CD4-positive, alpha-beta T cell (primary cell): ENCODE measurements at regions not wholly inside any gene's neighbourhood (a gene's known extent, or its start where the extent isn't known, plus 50 kb on each side); places are given as distances from the start of the nearest gene placed in this dataset.

ENCODE experiments used
- ATAC-seq: fragments of 200-7000 bp; cut with Tn5 transposase; one replicate; pipeline ENCODE4 v1.10.0; 2022; ENCODE audit warnings: mild to moderate bottlenecking; ENCODE audit not compliant: poor library complexity
- CTCF ChIA-PET: fragments of 350-600 bp; sonication (Branson Sonifier 250); formaldehyde crosslinking; loops from one replicate; lab custom pipeline; 2021; ENCODE audit warnings: antibody characterized with exemption, inconsistent platforms; lab: Charles Lee
- POLR2A ChIA-PET: fragments of 350-600 bp; sonication (Branson Sonifier 250); formaldehyde crosslinking; loops from one replicate; lab custom pipeline; 2021; ENCODE audit warnings: antibody characterized with exemption, inconsistent platforms; lab: Charles Lee
- DNase-seq, 14 experiments: peaks; one replicate each; pipeline ENCODE4 v3.0.0-alpha.2; 2013 to 2020; ENCODE audit warnings: mixed read lengths in 2 of 14
- H3K27ac ChIP-seq, 2 donors: one replicate each; pipeline versions ENCODE4 v1.5.1 to v1.7.0; 2013; ENCODE audit warnings: low read length in 2 of 2, low read depth in 1 of 2, mild to moderate bottlenecking in 1 of 2
- H3K27me3 ChIP-seq, 2 experiments: 1 replicate in 1 of 2; 2 replicates in 1 of 2; pipeline versions ENCODE4 v1.6.1 to v1.7.0; 2013; ENCODE audit warnings: low read length in 2 of 2, control low read depth in 1 of 2, mild to moderate bottlenecking in 1 of 2, moderate library complexity in 1 of 2; ENCODE audit not compliant: insufficient read depth in 2 of 2, control insufficient read depth in 1 of 2
- H3K36me3 ChIP-seq: one replicate; pipeline ENCODE4 v1.6.1; 2013; ENCODE audit warnings: low read length, control low read depth; ENCODE audit not compliant: insufficient read depth
- H3K4me1 ChIP-seq: one replicate; pipeline ENCODE4 v1.6.1; 2013; ENCODE audit warnings: low read length, control low read depth; ENCODE audit not compliant: insufficient read depth
- H3K4me3 ChIP-seq: one replicate; pipeline ENCODE4 v1.5.1; 2013; ENCODE audit warnings: mild to moderate bottlenecking, low read length, moderate library complexity
- H3K9me3 ChIP-seq, 2 experiments: 1 replicate in 1 of 2; 2 replicates in 1 of 2; pipeline versions ENCODE4 v1.6.1 to v1.7.0; 2013; ENCODE audit warnings: low read length in 2 of 2, mild to moderate bottlenecking in 2 of 2, control low read depth in 1 of 2, moderate library complexity in 1 of 2; ENCODE audit not compliant: control insufficient read depth in 1 of 2, insufficient read depth in 1 of 2
- H3K27ac Mint-ChIP-seq: one replicate; pipeline ENCODE4 v1.8.0; 2020; ENCODE audit warnings: mixed read lengths
- H3K27me3 Mint-ChIP-seq: one replicate; pipeline ENCODE4 v1.8.0; 2021; ENCODE audit warnings: mixed read lengths
- H3K36me3 Mint-ChIP-seq: one replicate; pipeline ENCODE4 v1.8.0; 2021; ENCODE audit warnings: low read depth, mixed read lengths
- H3K4me1 Mint-ChIP-seq: one replicate; pipeline ENCODE4 v1.8.0; 2021; ENCODE audit warnings: low read depth, mixed read lengths
- H3K4me3 Mint-ChIP-seq: one replicate; pipeline ENCODE4 v1.8.0; 2020; ENCODE audit warnings: mild to moderate bottlenecking, mixed read lengths
- H3K9me3 Mint-ChIP-seq: one replicate; pipeline ENCODE4 v1.8.0; 2020; ENCODE audit warnings: mixed read lengths
- CTCF ChIP-seq: fragments of 200-600 bp; IDR thresholded peaks from one replicate; pipeline ENCODE4 v1.8.0; 2022; ENCODE audit warnings: antibody characterized with exemption, mild to moderate bottlenecking
- intact Hi-C, 2 experiments: fragments of 100-400 bp; cut with DNase I in 1 of 2; cut with micrococcal nuclease in 1 of 2; formaldehyde crosslinking; loops; one replicate each; pipeline versions ENCODE4 v1.15.1 to v1.9.0; 2023 to 2025; cut with DNase I, micrococcal nuclease

- Mint-ChIP-seq H3K9me3 (peaks cover 8% of the 10 kb centered on the region), H3K4me3 (no peak overlapping the region), H3K27me3 (no peaks in the 10 kb centered on the region), H3K4me1 (no peaks in the 10 kb centered on the region), H3K27ac (no peak overlapping the region), H3K36me3 (no peaks in the 10 kb centered on the region)
- no peaks in the 10 kb centered on the region for H3K36me3 ChIP-seq
- no peaks in the 10 kb centered on the region for H3K27me3 ChIP-seq
- no peak for TF ChIP-seq CTCF
- H3K9me3 ChIP-seq, result peaks cover 0 to 4% of the 10 kb centered on the region in 2 experiments
- intact Hi-C loops, result no loop called here
- no peaks in the 10 kb centered on the region for H3K4me1 ChIP-seq
- ATAC-seq, result no peak
- DNase-seq, result no peak
- no peak overlapping the region for H3K27ac ChIP-seq
- H3K4me3 ChIP-seq, result no peak overlapping the region
- CTCF ChIA-PET, result no interaction called here
- POLR2A ChIA-PET, result no interaction called here
These were observed 424.2 kb downstream of the NOVA1 start for GRCh38 chr14:26173581-26174110.

- intact Hi-C loops, result no loop called here
- Histone ChIP-seq H3K36me3 (no peaks in the 10 kb centered on the region), H3K27me3 (no peaks in the 10 kb centered on the region), H3K4me3 (no peak overlapping the region), H3K9me3 (peaks cover 0 to 4% of the 10 kb centered on the region in 2 experiments), H3K4me1 (no peaks in the 10 kb centered on the region), H3K27ac (no peak overlapping the region)
- CTCF ChIA-PET, result no interaction called here
- Mint-ChIP-seq H3K4me3 (no peak overlapping the region), H3K36me3 (no peaks in the 10 kb centered on the region), H3K4me1 (no peaks in the 10 kb centered on the region), H3K27ac (no peak overlapping the region), H3K27me3 (no peaks in the 10 kb centered on the region), H3K9me3 (peaks cover 8% of the 10 kb centered on the region)
- POLR2A ChIA-PET, result no interaction called here
- DNase-seq (no peak), ATAC-seq (no peak)
- no peak for TF ChIP-seq CTCF
These were observed 425.4 kb downstream of the NOVA1 start for GRCh38 chr14:26172396-26172795.

- H3K9me3 Mint-ChIP-seq, result peaks cover 8% of the 10 kb centered on the region
- no peaks in the 10 kb centered on the region for H3K4me1 ChIP-seq
- H3K4me3 ChIP-seq, result no peak overlapping the region
- DNase-seq (no peak), ATAC-seq (no peak)
- CTCF ChIA-PET, result interaction anchor here (0.6 kb wide), 1 partner anchor 602 kb away, joined by 3 read pairs; no protein-coding TSS in a partner anchor
- H3K4me1 Mint-ChIP-seq, result no peaks in the 10 kb centered on the region
- intact Hi-C loops, result no loop called here
- no peak overlapping the region for H3K4me3 Mint-ChIP-seq
- H3K27me3 Mint-ChIP-seq, result no peaks in the 10 kb centered on the region
- no peak overlapping the region for H3K27ac ChIP-seq
- H3K27me3 ChIP-seq, result no peaks in the 10 kb centered on the region
- POLR2A ChIA-PET, result no interaction called here
- peaks cover 0 to 4% of the 10 kb centered on the region in 2 experiments for H3K9me3 ChIP-seq
- no peaks in the 10 kb centered on the region for H3K36me3 ChIP-seq
- no peaks in the 10 kb centered on the region for H3K36me3 Mint-ChIP-seq
- H3K27ac Mint-ChIP-seq, result no peak overlapping the region
- no peak for TF ChIP-seq CTCF
These were observed 426.9 kb downstream of the NOVA1 start for GRCh38 chr14:26170885-26171284.
